ENCODE measurements at regions not wholly inside any gene's neighbourhood (a gene's known extent, or its start where the extent isn't known, plus 50 kb on each side); places are given as distances from the start of the nearest gene placed in this dataset.

DNA sequence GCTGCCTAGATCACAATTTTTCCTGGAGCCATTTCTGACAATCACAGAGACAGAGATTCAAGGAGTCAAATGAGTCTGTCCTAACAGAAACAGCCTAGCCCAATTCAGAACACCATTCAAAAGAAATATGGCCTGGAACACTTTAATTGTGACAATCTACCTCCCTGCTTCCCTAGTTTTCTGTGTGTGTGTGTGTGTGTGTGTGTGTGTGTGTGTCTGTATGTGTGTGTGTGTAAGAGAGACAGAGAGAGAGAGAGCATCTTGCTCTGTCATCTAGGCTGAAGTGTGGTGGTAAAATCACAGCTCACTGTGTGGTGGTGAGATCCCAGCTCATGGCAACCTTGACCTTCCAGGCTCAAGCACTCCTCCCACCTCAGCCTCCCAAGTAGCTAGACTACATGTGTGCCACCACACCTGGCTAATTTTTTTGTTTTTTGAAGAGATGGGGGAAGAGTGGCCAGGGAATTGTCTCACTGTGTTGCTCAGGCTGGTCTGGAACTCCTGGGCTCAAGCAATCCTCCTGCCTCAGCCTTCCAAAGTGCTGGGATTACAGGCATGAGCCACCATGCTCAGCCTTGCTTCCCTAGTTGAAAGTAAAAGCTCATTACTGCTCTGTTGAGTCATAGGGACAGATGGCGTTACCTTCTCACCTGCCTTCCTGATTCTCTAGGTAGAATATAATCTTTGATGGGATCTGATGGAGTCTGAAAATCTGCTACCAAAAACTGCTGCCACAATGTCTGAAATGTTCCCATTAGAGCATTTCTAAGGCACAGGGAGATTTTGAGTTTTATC lies 89.6 kb upstream of the BEND6 start (continued):
- TF ChIP-seq, protein P1, sequence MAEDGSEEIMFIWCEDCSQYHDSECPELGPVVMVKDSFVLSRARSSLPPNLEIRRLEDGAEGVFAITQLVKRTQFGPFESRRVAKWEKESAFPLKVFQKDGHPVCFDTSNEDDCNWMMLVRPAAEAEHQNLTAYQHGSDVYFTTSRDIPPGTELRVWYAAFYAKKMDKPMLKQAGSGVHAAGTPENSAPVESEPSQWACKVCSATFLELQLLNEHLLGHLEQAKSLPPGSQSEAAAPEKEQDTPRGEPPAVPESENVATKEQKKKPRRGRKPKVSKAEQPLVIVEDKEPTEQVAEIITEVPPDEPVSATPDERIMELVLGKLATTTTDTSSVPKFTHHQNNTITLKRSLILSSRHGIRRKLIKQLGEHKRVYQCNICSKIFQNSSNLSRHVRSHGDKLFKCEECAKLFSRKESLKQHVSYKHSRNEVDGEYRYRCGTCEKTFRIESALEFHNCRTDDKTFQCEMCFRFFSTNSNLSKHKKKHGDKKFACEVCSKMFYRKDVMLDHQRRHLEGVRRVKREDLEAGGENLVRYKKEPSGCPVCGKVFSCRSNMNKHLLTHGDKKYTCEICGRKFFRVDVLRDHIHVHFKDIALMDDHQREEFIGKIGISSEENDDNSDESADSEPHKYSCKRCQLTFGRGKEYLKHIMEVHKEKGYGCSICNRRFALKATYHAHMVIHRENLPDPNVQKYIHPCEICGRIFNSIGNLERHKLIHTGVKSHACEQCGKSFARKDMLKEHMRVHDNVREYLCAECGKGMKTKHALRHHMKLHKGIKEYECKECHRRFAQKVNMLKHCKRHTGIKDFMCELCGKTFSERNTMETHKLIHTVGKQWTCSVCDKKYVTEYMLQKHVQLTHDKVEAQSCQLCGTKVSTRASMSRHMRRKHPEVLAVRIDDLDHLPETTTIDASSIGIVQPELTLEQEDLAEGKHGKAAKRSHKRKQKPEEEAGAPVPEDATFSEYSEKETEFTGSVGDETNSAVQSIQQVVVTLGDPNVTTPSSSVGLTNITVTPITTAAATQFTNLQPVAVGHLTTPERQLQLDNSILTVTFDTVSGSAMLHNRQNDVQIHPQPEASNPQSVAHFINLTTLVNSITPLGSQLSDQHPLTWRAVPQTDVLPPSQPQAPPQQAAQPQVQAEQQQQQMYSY (CRISPR knock-in tag; IDR thresholded peaks at IDR 0.05): no peak
- no peak for TF ChIP-seq CHD1 (IDR thresholded peaks at IDR 0.05; ENCODE audit: low read depth, low read length)
- no peak for TF ChIP-seq GATAD2B (conservative IDR thresholded peaks at IDR 0.05; ENCODE audit: low read depth)
- TF ChIP-seq HDGF (IDR thresholded peaks at IDR 0.05): no peak

DNA sequence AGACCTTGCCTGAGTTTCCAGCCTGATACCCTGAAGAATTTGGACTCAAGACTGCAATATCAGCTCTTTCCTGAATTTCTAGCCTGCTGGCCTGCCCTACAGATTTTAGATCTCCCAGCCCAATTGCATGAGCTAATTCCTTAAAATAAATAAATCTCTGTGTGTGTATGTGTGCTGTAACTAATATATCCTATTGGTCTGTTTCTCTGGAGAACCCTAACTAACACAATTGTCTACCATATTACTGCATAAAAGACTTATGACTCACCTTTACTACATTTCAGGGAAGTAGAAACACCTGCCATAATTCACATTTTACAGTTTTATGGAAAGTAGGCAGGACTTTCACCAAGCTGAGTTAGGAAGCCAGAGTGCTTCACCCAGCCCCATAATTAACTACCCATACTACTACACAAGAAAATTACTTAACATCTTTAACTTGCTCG lies 90.7 kb upstream of the BEND6 start:
- H3K27me3 ChIP-seq (replicated peaks in 1 of 2; ENCODE audit: control insufficient read depth in 2 of 2, insufficient read depth in 2 of 2, low read length in 1 of 2): no peaks in the 10 kb centered on the region
- H3K27ac ChIP-seq (ENCODE audit: control insufficient read depth, insufficient read depth): no peak overlapping the region
- peaks cover 27% of the 10 kb centered on the region for H3K4me1 ChIP-seq (ENCODE audit: control insufficient read depth, insufficient read depth, low read length)
- H4K20me1 ChIP-seq (ENCODE audit: control insufficient read depth, insufficient read depth): no peaks in the 10 kb centered on the region
- DNase-seq (ENCODE audit: low read depth, low spot score) (no peak), ATAC-seq (no peak), FAIRE-seq (no peak)
- H3K4me2 ChIP-seq (ENCODE audit: control insufficient read depth, insufficient read depth): no peak overlapping the region
- no peak overlapping the region for H3K9ac ChIP-seq (ENCODE audit: control insufficient read depth, insufficient read depth, low read length)
- H3K79me2 ChIP-seq (ENCODE audit: control insufficient read depth, insufficient read depth, low read length): no peaks in the 10 kb centered on the region
- in situ Hi-C loops (cut with MboI): loop anchor here (5.0 to 10.0 kb wide), 2 partner anchors 217 to 509 kb away; no protein-coding TSS in a partner anchor
- H3K36me3 ChIP-seq (ENCODE audit: control insufficient read depth in 2 of 2, insufficient read depth in 2 of 2, low read length in 1 of 2): no peaks in the 10 kb centered on the region; a peak in 1 of 4 replicates
- H3K9me3 ChIP-seq (replicated peaks; ENCODE audit: control insufficient read depth, insufficient read depth, low read length): no peaks in the 10 kb centered on the region
- SMC1A ChIA-PET (ENCODE audit: uncharacterized antibody, unreplicated experiment): interaction anchor here (1.2 to 5.9 kb wide), 6 partner anchors 9 to 155 kb away, joined by 3 to 28 read pairs (median 5); no protein-coding TSS in a partner anchor
- CTCF ChIA-PET: interaction anchor here (0.8 to 4.8 kb wide), 8 partner anchors 8 to 156 kb away, joined by 3 to 49 read pairs (median 4); no protein-coding TSS in a partner anchor
- WGBS (ENCODE audit: insufficient coverage, insufficient replicate concordance, low lambda C conversion rate, missing lambda C conversion rate): 97% methylated on average over 1 of the region's 1 CpG
- no peak overlapping the region for H3K4me3 ChIP-seq
- POLR2A ChIA-PET: interaction anchor here (0.7 kb wide), 2 partner anchors 203 to 325 kb away, joined by 3 read pairs; no protein-coding TSS in a partner anchor
- intact Hi-C loops (cut with micrococcal nuclease; ENCODE audit: unreplicated experiment): no loop called here
- H2AFZ ChIP-seq (ENCODE audit: control insufficient read depth, low read depth, low read length): no peak overlapping the region
- no TSS peak for BruUV-seq (replicated peaks)
- RAD21 ChIA-PET (ENCODE audit: unreplicated experiment): interaction anchor here (0.8 to 6.2 kb wide), 6 partner anchors 12 to 153 kb away, joined by 3 to 39 read pairs (median 4); no protein-coding TSS in a partner anchor
- TF ChIP-seq RFX5 (IDR thresholded peaks at IDR 0.05; ENCODE audit: low read depth, low read length): no peak
- TF ChIP-seq NFXL1 (IDR thresholded peaks at IDR 0.05; ENCODE audit: borderline replicate concordance): no peak
- no peak for TF ChIP-seq SRF (IDR thresholded peaks at IDR 0.05; ENCODE audit: low read depth in 2 of 2, low read length in 2 of 2)
- TF ChIP-seq, protein P2, sequence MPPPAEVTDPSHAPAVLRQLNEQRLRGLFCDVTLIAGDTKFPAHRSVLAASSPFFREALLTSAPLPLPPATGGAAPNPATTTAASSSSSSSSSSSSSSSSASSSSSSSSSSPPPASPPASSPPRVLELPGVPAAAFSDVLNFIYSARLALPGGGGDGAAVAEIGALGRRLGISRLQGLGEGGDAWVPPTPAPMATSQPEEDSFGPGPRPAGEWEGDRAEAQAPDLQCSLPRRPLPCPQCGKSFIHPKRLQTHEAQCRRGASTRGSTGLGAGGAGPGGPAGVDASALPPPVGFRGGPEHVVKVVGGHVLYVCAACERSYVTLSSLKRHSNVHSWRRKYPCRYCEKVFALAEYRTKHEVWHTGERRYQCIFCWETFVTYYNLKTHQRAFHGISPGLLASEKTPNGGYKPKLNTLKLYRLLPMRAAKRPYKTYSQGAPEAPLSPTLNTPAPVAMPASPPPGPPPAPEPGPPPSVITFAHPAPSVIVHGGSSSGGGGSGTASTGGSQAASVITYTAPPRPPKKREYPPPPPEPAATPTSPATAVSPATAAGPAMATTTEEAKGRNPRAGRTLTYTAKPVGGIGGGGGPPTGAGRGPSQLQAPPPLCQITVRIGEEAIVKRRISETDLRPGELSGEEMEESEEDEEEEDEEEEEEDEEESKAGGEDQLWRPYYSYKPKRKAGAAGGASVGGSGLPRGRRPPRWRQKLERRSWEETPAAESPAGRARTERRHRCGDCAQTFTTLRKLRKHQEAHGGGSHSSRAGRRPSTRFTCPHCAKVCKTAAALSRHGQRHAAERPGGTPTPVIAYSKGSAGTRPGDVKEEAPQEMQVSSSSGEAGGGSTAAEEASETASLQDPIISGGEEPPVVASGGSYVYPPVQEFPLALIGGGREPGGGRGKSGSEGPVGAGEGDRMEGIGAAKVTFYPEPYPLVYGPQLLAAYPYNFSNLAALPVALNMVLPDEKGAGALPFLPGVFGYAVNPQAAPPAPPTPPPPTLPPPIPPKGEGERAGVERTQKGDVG (CRISPR knock-in tag; IDR thresholded peaks at IDR 0.05): no peak
- TF ChIP-seq KLF5 (IDR thresholded peaks at IDR 0.05; ENCODE audit: partially characterized antibody): no peak
- TF ChIP-seq ETV6 (conservative IDR thresholded peaks at IDR 0.05 in 1 of 2, IDR thresholded peaks at IDR 0.05 in 1 of 2; ENCODE audit: borderline replicate concordance in 1 of 2, low read depth in 1 of 2): no peak
- TF ChIP-seq, protein P3, sequence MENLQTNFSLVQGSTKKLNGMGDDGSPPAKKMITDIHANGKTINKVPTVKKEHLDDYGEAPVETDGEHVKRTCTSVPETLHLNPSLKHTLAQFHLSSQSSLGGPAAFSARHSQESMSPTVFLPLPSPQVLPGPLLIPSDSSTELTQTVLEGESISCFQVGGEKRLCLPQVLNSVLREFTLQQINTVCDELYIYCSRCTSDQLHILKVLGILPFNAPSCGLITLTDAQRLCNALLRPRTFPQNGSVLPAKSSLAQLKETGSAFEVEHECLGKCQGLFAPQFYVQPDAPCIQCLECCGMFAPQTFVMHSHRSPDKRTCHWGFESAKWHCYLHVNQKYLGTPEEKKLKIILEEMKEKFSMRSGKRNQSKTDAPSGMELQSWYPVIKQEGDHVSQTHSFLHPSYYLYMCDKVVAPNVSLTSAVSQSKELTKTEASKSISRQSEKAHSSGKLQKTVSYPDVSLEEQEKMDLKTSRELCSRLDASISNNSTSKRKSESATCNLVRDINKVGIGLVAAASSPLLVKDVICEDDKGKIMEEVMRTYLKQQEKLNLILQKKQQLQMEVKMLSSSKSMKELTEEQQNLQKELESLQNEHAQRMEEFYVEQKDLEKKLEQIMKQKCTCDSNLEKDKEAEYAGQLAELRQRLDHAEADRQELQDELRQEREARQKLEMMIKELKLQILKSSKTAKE (IDR thresholded peaks at IDR 0.05; ENCODE audit: low read depth, poor library complexity, severe bottlenecking): no peak
- TF ChIP-seq BACH1 (IDR thresholded peaks at IDR 0.05; ENCODE audit: borderline replicate concordance): no peak
